Keratinocyte (primary cell): ENCODE measurements at regions not wholly inside any gene's neighbourhood (a gene's known extent, or its start where the extent isn't known, plus 50 kb on each side); places are given as distances from the start of the nearest gene placed in this dataset.

Experiments used
- DNase-seq: peaks from one replicate; pipeline ENCODE4 v3.0.0-alpha.2; 2011; ENCODE audit warnings: low read depth, missing footprints, low spot score
- FAIRE-seq: peaks from 2 replicates; lab custom pipeline; 2011; peaks lifted over from hg19 to GRCh38; lab: Jason Lieb, UNC
- H2AFZ ChIP-seq: 2 replicates; pipeline ENCODE4 v1.6.0; 2012; ENCODE audit warnings: low read length, control low read depth, inconsistent platforms; ENCODE audit not compliant: control insufficient read depth
- H3K27ac ChIP-seq: 2 replicates; pipeline ENCODE4 v1.5.1; 2011; ENCODE audit warnings: low read length; ENCODE audit not compliant: control insufficient read depth, insufficient read depth
- H3K27me3 ChIP-seq: 3 replicates; pipeline ENCODE4 v1.6.0; 2011; ENCODE audit warnings: low read length; ENCODE audit not compliant: control insufficient read depth, insufficient read depth; ENCODE audit errors: extremely low read depth
- H3K36me3 ChIP-seq, 2 experiments: 2 replicates in 1 of 2; 3 replicates in 1 of 2; pipeline ENCODE4 v1.5.1; 2011; ENCODE audit warnings: low read length in 2 of 2, mild to moderate bottlenecking in 1 of 2; ENCODE audit not compliant: control insufficient read depth in 2 of 2, insufficient read depth in 2 of 2; ENCODE audit errors: extremely low read depth in 1 of 2
- H3K4me1 ChIP-seq: 3 replicates; pipeline ENCODE4 v1.5.1; 2011; ENCODE audit warnings: low read length; ENCODE audit not compliant: control insufficient read depth, insufficient read depth; ENCODE audit errors: extremely low read depth
- H3K4me2 ChIP-seq: 3 replicates; pipeline ENCODE4 v1.6.0; 2011; ENCODE audit warnings: low read depth, low read length; ENCODE audit not compliant: control insufficient read depth, insufficient read depth; ENCODE audit errors: extremely low read depth
- H3K4me3 ChIP-seq, 3 experiments: fragments of 200-600 bp in 1 of 3; sonication (generic) in 1 of 3; 2 replicates in 2 of 3; 3 replicates in 1 of 3; pipeline ENCODE4 v1.5.1; 2011 to 2016; ENCODE audit warnings: low read length in 3 of 3, mild to moderate bottlenecking in 3 of 3, control low read depth in 2 of 3, inconsistent platforms in 1 of 3, low read depth in 1 of 3, mixed read lengths in 1 of 3, mixed run types in 1 of 3, moderate library complexity in 1 of 3; ENCODE audit not compliant: control insufficient read depth in 2 of 3, insufficient read depth in 2 of 3; ENCODE audit errors: extremely low read depth in 1 of 3
- H3K79me2 ChIP-seq: 2 replicates; pipeline ENCODE4 v1.6.0; 2012; ENCODE audit warnings: low read length; ENCODE audit not compliant: control insufficient read depth, insufficient read depth
- H3K9ac ChIP-seq: 3 replicates; pipeline ENCODE4 v1.6.0; 2011; ENCODE audit warnings: low read length; ENCODE audit not compliant: control insufficient read depth, insufficient read depth; ENCODE audit errors: extremely low read depth
- H3K9me1 ChIP-seq: 3 replicates; pipeline ENCODE4 v1.6.0; 2011; ENCODE audit warnings: low read length; ENCODE audit not compliant: control insufficient read depth, insufficient read depth; ENCODE audit errors: extremely low read depth
- H3K9me3 ChIP-seq: 2 replicates; pipeline ENCODE4 v1.5.1; 2012; ENCODE audit warnings: low read depth, low read length; ENCODE audit not compliant: control insufficient read depth
- H4K20me1 ChIP-seq: 3 replicates; pipeline ENCODE4 v1.6.0; 2011; ENCODE audit warnings: low read length; ENCODE audit not compliant: control insufficient read depth, insufficient read depth; ENCODE audit errors: extremely low read depth
- CTCF ChIP-seq, 3 experiments: IDR thresholded peaks in 1 of 3; conservative IDR thresholded peaks in 1 of 3; optimal IDR thresholded peaks in 1 of 3; 2 replicates in 2 of 3; 3 replicates in 1 of 3; pipeline versions ENCODE3 to v1.5.1; 2011; ENCODE audit warnings: low read length in 3 of 3, mild to moderate bottlenecking in 3 of 3, moderate library complexity in 2 of 3, control low read depth in 1 of 3, inconsistent platforms in 1 of 3; ENCODE audit not compliant: insufficient read depth in 2 of 3; ENCODE audit errors: extremely low read depth in 1 of 3
- EZH2 ChIP-seq: IDR thresholded peaks from one replicate; pipeline ENCODE4 v1.6.1; 2012; ENCODE audit warnings: inconsistent platforms, mild to moderate bottlenecking, low read length, moderate library complexity
- dilution Hi-C: fragments of 300-500 bp; cut with MboI; formaldehyde crosslinking; loops from one replicate; pipeline ENCODE4 v1.7.0; 2020; ENCODE audit warnings: low sequenced_read_pairs; ENCODE audit not compliant: extremely low pct_ligation_motif_present

GRCh38 chr7:15085366-15085765 lies 182.8 kb upstream of the DGKB start:
- no peaks in the 10 kb centered on the region for H3K36me3 ChIP-seq
- H2AFZ ChIP-seq = no peak overlapping the region
- H4K20me1 ChIP-seq = no peaks in the 10 kb centered on the region
- TF ChIP-seq CTCF (optimal IDR thresholded peaks at IDR 0.05 in 1 of 3, IDR thresholded peaks at IDR 0.05 in 1 of 3, conservative IDR thresholded peaks at IDR 0.05 in 1 of 3; ENCODE audit: extremely low read depth in 1 of 3, insufficient read depth in 2 of 3, low read length in 3 of 3) = no peak
- no peak for TF ChIP-seq EZH2
- no peaks in the 10 kb centered on the region for H3K27me3 ChIP-seq
- no peak overlapping the region for H3K27ac ChIP-seq
- no peak overlapping the region for H3K4me3 ChIP-seq
- H3K9me3 ChIP-seq = no peaks in the 10 kb centered on the region
- FAIRE-seq (no peak), DNase-seq (no peak)
- H3K79me2 ChIP-seq = no peaks in the 10 kb centered on the region
- H3K9me1 ChIP-seq = no peaks in the 10 kb centered on the region
- no peaks in the 10 kb centered on the region for H3K4me1 ChIP-seq
- H3K9ac ChIP-seq = no peak overlapping the region
- no peak overlapping the region for H3K4me2 ChIP-seq
- dilution Hi-C loops = no loop called here

GRCh38 chr7:15084368-15084767 lies 181.8 kb upstream of the DGKB start:
- Histone ChIP-seq H3K36me3 (no peaks in the 10 kb centered on the region), H3K4me3 (no peak overlapping the region), H3K4me1 (no peaks in the 10 kb centered on the region), H3K27ac (no peak overlapping the region), H3K9ac (no peak overlapping the region), H3K9me3 (no peaks in the 10 kb centered on the region), H4K20me1 (no peaks in the 10 kb centered on the region), H3K4me2 (no peak overlapping the region), H3K9me1 (no peaks in the 10 kb centered on the region), H3K79me2 (no peaks in the 10 kb centered on the region), H3K27me3 (no peaks in the 10 kb centered on the region), H2AFZ (no peak overlapping the region)
- TF ChIP-seq EZH2 = no peak
- TF ChIP-seq CTCF (optimal IDR thresholded peaks at IDR 0.05 in 1 of 3, IDR thresholded peaks at IDR 0.05 in 1 of 3, conservative IDR thresholded peaks at IDR 0.05 in 1 of 3; ENCODE audit: extremely low read depth in 1 of 3, insufficient read depth in 2 of 3, low read length in 3 of 3) = no peak
- dilution Hi-C loops = no loop called here
- FAIRE-seq (no peak), DNase-seq (no peak)
